Peyer's patch (tissue), 4 donors: ENCODE measurements at regions not wholly inside any gene's neighbourhood (a gene's known extent, or its start where the extent isn't known, plus 50 kb on each side); places are given as distances from the start of the nearest gene placed in this dataset.

Source experiments
- DNase-seq, 3 donors: peaks; one replicate each; pipeline ENCODE4 v3.0.0-alpha.2; 2017 to 2019
- H3K27ac ChIP-seq, 4 donors: fragments of 200-600 bp; sonication (generic); one replicate each; pipeline ENCODE4 v1.5.1; 2016 to 2019
- H3K27me3 ChIP-seq, 2 donors: fragments of 200-600 bp; sonication (generic); one replicate each; pipeline ENCODE4 v1.5.1; 2019
- H3K36me3 ChIP-seq, 3 donors: fragments of 200-600 bp; sonication (generic); one replicate each; pipeline ENCODE4 v1.5.1; 2016 to 2019
- H3K4me1 ChIP-seq, 4 donors: fragments of 200-600 bp; sonication (generic); one replicate each; pipeline ENCODE4 v1.5.1; 2016 to 2019
- H3K4me3 ChIP-seq, 4 donors: fragments of 200-600 bp; sonication (generic); 1 replicate in 3 of 4; 2 replicates in 1 of 4; pipeline ENCODE4 v1.5.1; 2016 to 2019; ENCODE audit warnings: mild to moderate bottlenecking in 1 of 4
- H3K9me3 ChIP-seq, 4 donors: fragments of 200-600 bp; sonication (generic); one replicate each; pipeline ENCODE4 v1.5.1; 2016 to 2019; ENCODE audit warnings: mild to moderate bottlenecking in 1 of 4
- CTCF ChIP-seq, 6 experiments: fragments of 450-650 bp in 4 of 6; fragments of 200-600 bp in 2 of 6; sonication (generic) in 1 of 6; IDR thresholded peaks; one replicate each; pipeline ENCODE4 v1.5.1; 2017 to 2019; ENCODE audit warnings: antibody characterized with exemption in 6 of 6, mild to moderate bottlenecking in 3 of 6, moderate library complexity in 1 of 6
- POLR2A ChIP-seq, 2 donors: fragments of 450-650 bp; IDR thresholded peaks; one replicate each; pipeline ENCODE4 v1.5.1; 2017; ENCODE audit warnings: antibody characterized with exemption in 2 of 2, mild to moderate bottlenecking in 2 of 2, moderate library complexity in 2 of 2

DNA sequence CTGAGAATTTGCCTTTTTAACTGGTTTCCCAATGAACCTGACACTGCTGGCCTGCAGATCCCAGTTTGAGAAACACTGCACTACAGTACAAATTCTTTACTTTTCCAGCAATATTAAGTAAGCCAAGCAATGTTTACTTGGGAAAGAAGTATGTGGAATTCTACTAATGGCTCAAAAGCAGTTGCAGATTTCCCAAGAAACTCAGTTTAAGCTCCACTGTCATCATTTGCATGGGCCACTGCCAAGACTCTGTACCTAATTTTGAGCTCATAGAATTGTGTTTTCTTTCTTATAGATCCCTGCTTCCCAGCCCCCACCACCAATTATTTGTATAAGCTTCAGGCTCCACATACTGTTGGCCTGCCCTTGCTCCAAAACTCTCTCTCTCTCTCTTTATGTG lies 676.1 kb downstream of the RNF144A start:
- H3K36me3 ChIP-seq, result no peaks in the 10 kb centered on the region
- DNase-seq, result no peak

DNA sequence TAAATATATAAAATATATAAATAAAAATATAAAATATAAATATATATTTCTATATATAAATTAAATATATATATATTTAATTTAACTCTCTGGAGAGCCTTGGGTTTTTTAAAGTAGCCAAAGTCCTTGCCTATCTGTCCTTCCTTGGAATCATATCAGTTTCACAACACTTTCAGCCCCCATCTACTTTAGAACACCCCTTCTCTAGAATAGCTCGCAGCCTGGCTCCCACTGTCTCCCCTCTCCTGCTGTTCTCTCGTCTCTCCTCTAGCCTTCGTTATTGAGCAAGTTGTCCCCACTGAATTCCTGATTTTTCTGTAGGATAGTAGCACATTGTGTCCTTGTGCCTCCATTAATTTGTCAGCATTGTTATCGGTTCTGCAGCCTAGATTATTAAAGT lies 677.0 kb downstream of the RNF144A start:
- TF ChIP-seq CTCF (IDR thresholded peaks at IDR 0.05) (no peak), POLR2A (IDR thresholded peaks at IDR 0.05) (no peak)
- Histone ChIP-seq H3K4me1 (no peaks in the 10 kb centered on the region), H3K4me3 (no peak overlapping the region), H3K27ac (no peak overlapping the region), H3K27me3 (no peaks in the 10 kb centered on the region), H3K9me3 (no peaks in the 10 kb centered on the region), H3K36me3 (no peaks in the 10 kb centered on the region)
- no peak for DNase-seq

More for the DNA sequence above, 676.1 kb downstream of the RNF144A start:
- no peak overlapping the region for H3K27ac ChIP-seq
- TF ChIP-seq POLR2A (IDR thresholded peaks at IDR 0.05), result no peak
- TF ChIP-seq CTCF (IDR thresholded peaks at IDR 0.05), result no peak
- H3K9me3 ChIP-seq, result no peaks in the 10 kb centered on the region
- no peak overlapping the region for H3K4me3 ChIP-seq
- H3K4me1 ChIP-seq, result no peaks in the 10 kb centered on the region
- H3K27me3 ChIP-seq, result no peaks in the 10 kb centered on the region

DNA sequence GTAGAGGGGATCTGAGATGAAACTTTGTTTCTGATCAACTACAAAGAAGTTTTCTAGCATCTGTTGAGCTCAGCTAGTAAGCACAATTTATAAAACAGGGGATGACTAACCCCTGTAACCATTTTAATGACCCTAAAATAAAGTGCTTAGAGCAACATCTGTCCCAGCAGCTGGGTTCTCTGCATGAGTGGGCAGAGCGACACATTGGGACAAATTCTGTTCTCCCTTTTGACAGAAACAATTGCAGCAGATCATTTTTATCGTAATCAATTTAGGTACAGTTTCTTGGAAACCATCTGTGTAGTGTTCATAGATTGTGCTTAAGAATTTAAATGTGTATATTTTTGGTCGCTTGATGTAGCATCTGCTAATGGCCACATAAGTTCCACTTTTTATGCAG lies 678.0 kb downstream of the RNF144A start:
- H3K9me3 ChIP-seq, result no peaks in the 10 kb centered on the region
- H3K36me3 ChIP-seq, result no peaks in the 10 kb centered on the region
- no peak for TF ChIP-seq POLR2A (IDR thresholded peaks at IDR 0.05)
- TF ChIP-seq CTCF (IDR thresholded peaks at IDR 0.05), result no peak
- no peaks in the 10 kb centered on the region for H3K4me1 ChIP-seq
- no peaks in the 10 kb centered on the region for H3K27me3 ChIP-seq
- H3K27ac ChIP-seq, result no peak overlapping the region
- no peak overlapping the region for H3K4me3 ChIP-seq
- DNase-seq, result no peak

DNA sequence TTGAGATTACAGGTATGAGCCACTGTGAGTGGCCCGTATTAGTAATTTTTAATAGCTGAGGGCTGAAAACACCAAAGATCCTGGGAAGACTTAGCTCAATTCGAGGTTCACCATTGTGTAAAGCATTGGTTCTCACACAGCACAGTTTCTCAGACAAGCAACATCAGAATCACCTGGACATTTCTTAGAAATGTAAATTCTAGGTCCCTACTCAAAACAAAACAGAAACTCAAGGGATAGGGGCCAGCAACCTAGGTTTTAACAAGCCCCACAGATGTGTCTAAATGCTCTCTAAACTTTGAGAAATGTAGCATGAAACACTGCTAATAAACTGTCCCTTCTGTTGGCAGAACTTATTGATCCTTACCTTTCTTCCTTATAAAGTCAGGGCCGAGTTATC lies 681.2 kb downstream of the RNF144A start:
- Histone ChIP-seq H3K4me1 (no peaks in the 10 kb centered on the region), H3K36me3 (no peaks in the 10 kb centered on the region), H3K27ac (no peak overlapping the region), H3K9me3 (no peaks in the 10 kb centered on the region), H3K27me3 (no peaks in the 10 kb centered on the region), H3K4me3 (no peak overlapping the region)
- DNase-seq, result no peak
- TF ChIP-seq POLR2A (IDR thresholded peaks at IDR 0.05) (no peak), CTCF (IDR thresholded peaks at IDR 0.05) (no peak)

GRCh38 chr2:7599462-7600258 lies 682.4 kb downstream of the RNF144A start:
- Histone ChIP-seq H3K4me1 (no peaks in the 10 kb centered on the region), H3K4me3 (no peak overlapping the region), H3K9me3 (no peaks in the 10 kb centered on the region), H3K27me3 (no peaks in the 10 kb centered on the region), H3K36me3 (no peaks in the 10 kb centered on the region), H3K27ac (no peak overlapping the region)
- TF ChIP-seq CTCF (IDR thresholded peaks at IDR 0.05), result no peak
- TF ChIP-seq POLR2A (IDR thresholded peaks at IDR 0.05), result no peak
- no peak for DNase-seq
